NCI-H146 treated with DMSO at 0.1 percent for 48 hours (cell line): ENCODE measurements at regions not wholly inside any gene's neighbourhood (a gene's known extent, or its start where the extent isn't known, plus 50 kb on each side); places are given as distances from the start of the nearest gene placed in this dataset.
"Not testable (repeated sequence)": the region's sequence is repeated elsewhere in the genome, so short reads cannot be mapped to it uniquely, and the experiment has no call there.

Source experiments
- DNase-seq: peaks from one replicate; lab custom pipeline; 2025; ENCODE audit not compliant: unreplicated experiment; lab: John Stamatoyannopoulos, UW

DNA sequence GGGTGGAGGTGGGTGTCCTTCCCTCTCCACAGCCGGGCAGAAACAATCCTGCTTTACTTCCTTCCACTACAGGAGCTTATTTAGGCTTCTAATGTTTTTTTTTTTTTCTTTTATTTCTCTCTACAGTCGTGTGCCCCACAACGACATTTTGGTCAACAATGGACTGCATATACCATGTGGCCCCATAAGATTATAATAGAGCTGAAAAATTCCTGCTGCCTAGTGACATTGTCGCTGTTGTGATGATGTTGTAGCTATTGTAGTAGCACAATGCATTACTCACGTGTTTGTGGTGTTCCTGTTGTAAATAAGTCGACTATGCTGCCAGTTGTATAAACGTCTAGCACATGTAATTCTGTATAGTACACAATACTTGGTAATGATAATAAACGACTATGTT, 153.7 kb downstream of the IL20RB start:
- no peak for DNase-seq

DNA sequence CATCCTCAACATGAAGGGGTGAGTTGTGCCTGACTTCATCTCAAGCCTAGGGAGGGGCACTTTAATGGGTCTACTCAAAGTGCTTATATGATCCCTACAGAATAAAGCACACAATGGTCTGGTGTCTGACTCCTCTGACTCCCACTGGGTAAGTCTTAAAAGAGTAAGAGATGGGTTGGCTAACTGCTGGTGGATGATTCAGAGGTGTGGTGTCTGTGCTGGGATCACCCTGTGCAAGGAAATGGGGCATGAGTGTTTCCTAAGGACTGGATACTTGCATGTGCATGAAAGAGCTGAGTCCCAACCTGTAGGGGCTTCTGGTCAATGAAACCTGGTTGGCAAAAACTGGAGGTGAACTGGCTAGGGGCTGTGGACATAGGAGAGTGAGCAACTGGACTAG, 158.8 kb downstream of the IL20RB start:
- no peak for DNase-seq

DNA sequence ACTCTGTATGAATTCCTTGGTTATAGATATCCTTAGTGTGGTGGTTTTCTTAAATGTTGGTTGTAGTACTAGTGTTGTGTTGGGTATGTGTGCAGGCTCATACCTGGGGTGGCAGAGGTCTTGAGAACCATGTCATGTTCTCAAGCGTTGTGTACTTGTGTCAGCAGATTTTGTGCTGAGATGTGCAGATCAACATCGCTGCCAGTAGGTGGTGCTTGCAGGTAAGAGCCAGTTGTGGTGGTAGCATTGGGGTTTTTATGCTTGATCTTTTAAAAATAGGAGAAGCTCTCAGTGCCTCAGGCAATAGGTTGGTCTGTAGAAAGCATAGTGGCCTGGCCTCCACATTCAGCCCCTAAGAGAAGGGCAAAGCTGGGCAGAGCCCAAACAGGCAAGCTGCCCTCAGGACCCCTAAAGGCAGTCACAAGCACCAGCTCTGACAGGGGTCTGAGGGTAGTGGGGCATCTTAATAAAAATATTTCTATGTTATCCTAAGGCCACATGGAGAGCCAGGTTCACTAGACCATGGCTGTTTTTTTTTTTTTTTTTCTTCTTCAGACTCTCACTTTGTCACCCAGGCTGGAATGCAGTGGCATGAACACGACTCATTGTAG, 164.0 kb downstream of the IL20RB start:
- DNase-seq = no peak

DNA sequence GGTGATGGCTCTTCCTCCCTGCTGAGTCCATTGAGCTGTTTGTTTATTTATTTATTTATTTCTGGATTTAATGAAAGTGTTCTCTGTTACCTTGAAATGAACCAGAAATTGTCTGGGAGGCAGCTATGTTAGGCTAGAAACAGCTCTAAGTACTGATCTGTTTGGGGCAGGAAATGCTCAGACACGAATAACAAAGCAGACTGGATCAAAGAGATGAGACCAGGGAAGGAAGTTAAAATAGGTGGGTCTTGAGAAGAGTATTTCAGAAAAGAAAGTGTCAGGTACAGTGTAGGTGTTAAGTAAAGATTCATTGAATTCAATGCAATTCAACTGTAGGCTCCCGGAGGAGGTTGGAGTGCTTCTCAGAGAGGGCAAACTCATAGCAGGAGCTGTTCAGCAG, 173.3 kb downstream of the IL20RB start:
- DNase-seq = no peak

DNA sequence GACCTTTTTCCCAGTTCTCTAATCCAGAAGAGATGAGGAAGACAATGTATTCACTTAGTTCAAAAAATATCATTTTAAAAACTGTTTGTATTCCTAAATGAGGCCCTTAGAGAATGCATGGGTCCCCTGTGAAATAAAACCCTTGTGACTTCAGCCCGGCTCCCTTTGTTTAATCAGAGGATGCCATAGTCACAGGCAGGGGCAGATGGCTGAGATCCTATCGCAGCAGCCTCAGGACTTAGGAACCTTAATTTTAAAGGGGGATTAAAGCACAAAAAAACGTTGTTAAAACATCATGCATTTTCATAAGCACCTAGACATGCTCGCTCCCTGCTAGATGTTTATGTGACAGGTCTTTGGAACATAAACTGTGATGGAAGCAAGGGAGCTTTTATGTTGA, 176.6 kb downstream of the IL20RB start:
- DNase-seq = no peak

DNA sequence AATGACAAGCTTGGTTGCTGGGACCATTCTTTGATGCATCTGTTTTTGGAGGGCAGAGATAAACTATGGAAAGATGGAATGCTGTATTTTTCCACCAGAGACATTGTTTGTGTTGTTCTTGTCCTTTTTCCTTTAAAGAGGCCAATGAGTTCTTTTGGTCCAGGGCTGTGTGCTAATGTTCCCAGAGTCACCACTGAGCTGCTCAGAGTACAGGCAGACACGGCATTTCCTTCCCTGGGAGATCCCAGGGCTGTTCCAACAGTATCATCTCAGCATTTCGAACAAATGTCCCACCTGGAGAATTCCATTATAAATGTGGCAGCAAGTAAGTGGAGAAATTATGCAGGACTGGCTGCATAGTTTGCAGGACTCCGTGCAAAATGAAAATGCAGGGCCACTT, 190.6 kb downstream of the IL20RB start:
- DNase-seq = no peak

DNA sequence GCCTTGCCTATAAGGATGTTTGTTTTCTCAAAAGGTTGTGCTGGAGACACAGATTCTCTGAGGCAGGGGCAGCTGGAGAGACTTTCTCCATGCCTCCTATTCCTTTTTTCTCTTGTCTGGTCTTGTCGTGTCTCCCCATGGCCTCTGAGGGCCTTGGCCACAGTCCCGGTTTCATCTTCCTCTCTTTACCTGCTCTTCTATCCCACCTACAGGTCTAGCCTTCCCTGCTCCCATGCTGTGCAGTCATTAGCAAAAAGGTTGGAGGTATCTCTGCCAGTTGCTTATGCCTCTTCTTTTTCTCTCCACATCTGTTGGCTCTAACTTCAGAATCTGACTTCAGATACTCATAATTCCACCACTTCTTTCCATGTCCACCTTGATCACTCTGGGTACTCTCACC, 191.1 kb downstream of the IL20RB start:
- no peak for DNase-seq

DNA sequence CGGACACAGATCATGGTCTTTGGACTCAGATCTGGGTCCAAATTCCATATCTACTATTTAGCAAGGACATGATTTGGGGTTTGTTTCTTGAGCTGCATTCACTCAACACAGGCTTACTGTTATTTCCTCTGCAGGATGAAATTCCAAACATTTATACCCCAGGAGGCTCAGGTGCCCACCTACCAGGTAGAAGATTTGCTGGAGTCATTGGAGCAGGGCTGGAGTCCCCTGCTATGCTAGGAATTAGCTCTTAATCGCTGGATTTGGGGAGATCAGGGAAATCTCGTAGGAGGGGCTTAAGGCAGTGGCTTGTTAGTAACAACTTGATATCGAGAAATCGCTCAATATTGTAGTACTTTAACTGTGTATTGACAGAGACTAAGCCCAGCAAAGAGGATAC, 193.0 kb downstream of the IL20RB start:
- no peak for DNase-seq

DNA sequence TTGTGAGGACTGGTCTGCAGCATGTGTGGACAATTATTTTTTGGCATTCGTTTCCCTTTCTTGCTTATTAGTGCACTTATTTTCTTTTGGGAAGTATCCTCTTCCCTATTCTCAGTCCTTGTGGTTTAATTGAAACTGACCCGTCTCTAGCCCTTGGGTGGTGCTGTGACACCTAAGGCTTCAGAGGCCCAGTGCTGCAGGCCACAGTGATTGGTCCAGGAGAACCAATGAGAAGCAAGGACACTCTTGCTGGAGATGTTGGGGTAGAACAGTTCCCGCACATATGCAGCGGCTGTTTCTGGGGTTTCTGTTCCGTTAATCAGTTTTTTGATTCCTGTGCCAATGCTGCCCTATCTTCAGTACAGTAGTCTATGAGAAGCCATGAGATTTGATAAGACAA, 195.3 kb downstream of the IL20RB start:
- DNase-seq = not testable (repeated sequence)

DNA sequence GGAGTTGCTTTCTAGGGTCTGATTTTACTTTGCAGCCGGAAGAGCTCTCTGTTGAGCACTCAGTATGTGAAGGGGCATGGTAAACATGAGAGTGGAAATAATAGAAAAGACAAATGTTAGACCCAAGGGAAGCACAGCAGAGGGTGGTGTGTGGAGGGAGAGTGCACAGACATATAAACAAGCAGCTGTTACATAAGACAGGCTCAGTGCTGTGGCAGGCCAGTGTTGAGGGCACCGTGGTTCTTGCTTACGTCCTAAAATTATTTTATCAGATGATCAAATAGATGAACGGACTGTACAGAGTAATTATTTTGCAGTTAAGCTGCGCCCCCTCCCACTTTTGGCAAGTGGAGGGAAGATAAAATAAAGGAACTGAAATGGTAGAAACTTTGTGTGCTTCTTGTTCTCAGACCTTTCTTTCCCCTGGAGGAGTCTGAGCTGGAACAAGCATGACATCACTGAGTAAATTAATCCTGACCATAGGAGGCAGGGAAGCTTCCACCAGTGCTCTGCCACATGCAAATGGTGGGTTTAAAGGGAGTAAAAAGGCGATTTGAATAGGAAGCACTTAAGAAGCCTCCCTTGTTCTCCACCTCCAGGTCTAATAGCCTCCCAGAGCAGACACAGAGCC, 205.6 kb downstream of the IL20RB start:
- DNase-seq = no peak

DNA sequence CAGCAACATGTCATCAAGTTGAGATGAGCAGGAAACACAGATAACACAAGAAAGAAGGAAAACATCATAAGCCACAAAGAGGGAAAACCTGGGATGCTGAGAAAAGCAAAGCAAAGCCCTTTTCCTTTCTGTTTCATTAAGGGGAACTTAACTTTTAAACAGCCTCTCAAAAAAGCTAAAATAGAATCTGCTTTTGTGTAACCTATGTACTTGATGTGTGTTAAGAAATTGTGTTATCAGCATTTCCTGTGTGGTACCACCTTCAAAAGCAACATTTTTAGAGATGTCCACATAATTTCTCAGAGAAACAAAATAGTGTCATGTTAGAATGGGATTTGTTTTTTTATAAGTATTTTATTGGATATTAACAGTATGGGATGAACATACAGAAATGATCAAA, 206.2 kb downstream of the IL20RB start:
- no peak for DNase-seq

DNA sequence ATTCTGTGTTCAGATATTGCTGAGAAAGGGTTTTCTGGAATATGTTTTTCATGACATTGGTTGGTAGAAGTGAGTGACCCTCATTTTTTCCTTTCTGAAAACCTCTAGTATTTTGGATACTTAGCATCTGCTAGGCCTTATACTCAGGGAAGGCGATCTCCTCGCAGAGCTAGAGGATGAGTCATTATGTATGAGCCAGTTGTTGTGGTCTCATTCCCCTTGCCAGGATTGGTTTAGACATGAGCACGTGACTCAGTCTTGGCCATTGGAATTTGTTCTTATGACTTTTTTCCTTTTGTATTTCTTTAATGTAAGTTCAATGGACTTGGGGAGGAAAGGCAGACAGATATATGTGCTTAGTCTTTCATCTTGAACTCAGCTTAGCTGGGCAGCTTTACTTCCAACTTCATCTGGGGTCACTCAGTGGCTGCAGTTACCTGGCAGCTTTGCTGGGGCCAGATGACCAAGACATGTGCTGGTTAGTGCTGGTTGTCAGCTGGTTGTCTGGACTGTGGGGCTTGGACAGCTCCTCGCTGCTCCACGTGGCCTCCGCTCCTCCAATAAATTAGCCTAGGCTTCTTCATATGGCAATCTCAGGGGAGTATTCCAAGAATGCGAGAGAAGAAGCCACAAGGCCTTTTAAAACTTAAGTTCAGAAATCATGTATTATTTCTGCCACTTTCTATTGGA, 207.5 kb downstream of the IL20RB start:
- DNase-seq = no peak

DNA sequence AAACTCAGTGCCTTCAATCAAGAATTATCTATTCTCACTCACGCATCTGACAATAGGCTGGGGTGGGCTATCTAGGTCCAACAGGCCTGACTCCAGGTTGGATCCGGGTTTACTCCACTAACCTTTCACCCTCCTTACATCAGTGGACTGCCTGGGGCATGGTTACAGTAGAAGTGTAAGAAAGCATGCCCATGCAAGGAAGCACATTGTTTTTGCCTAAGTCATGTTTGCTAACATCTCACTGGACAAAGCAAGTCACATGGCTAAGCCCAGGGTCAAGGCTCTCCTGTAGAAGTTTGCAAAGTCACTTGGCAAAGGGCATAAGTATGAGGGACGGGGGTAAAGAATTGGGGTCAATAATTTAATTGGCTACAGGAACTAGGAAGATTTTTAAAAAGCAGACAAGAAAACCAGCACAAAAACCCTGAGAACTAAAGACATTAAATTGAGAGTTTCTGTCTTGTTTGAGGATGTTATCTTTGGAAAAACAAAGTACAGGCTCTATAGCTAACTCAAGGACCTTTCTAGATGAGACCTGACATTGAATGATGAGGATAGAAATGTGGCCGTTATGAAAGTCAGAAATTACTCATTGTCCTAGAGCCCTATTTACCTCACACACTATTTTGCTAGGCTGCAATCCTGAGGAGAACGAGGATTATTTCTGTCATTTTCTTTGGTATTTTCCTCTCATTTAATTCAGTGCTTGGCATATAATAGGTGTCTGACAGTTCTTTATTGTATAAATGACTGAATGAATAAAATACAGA, 214.2 kb downstream of the IL20RB start:
- DNase-seq = no peak

DNA sequence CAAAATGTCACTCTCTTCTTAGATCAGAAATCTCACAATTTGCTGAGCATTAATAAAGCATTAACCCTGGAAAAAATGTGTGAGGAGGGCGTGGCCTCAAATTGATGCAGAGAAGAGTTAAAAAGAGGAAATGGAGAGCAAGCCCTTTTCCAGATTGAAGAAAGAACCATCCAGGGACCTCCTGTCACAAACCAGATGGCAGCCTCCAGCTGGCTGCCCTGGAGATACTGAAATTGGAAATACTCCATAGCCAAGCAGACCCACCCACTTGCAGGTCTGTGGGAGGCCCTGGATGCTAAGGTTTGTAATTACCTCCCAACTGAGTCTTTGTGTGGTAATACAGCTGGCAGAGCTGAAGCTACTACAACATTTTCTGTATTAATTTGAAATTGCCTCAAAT, 214.9 kb downstream of the IL20RB start:
- no peak for DNase-seq

DNA sequence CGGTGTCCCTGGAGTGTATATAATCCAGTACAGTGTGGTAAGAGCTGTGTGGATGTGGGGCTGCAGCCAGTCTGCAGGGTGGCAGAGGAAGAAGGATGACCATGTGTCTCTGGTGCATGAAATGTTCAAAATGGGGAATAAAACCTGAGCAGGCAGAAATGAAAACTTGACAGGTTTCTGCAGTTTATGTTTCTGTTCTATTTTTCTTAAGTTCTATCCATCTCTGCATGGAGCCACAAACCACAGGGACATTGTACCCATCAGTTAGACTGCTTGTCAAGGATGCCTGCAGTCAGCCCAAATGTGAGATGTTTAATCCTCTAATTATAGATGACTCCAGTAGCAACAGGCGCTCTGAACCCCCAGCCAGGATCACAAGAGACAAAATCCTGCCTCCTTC, 216.7 kb downstream of the IL20RB start:
- DNase-seq = no peak

DNA sequence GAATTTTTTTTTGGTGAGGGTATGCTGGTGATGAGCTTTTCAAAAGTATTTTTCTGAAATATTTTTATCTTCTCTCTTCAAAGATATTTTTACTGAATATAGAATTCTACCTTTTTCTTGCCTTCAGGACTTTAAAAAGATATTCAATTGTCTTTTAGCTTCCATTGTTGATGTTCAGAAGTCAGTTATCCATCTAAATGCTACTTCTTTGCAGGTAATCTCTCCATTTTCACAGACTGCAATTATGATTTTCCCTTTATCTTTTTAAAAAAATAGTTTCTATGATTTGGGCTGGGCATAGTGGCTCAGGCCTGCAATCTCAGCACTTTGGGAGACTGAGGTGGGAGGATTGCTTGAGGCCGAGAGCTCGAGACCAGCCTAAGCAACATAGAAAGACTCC, 222.4 kb downstream of the IL20RB start:
- DNase-seq = no peak

DNA sequence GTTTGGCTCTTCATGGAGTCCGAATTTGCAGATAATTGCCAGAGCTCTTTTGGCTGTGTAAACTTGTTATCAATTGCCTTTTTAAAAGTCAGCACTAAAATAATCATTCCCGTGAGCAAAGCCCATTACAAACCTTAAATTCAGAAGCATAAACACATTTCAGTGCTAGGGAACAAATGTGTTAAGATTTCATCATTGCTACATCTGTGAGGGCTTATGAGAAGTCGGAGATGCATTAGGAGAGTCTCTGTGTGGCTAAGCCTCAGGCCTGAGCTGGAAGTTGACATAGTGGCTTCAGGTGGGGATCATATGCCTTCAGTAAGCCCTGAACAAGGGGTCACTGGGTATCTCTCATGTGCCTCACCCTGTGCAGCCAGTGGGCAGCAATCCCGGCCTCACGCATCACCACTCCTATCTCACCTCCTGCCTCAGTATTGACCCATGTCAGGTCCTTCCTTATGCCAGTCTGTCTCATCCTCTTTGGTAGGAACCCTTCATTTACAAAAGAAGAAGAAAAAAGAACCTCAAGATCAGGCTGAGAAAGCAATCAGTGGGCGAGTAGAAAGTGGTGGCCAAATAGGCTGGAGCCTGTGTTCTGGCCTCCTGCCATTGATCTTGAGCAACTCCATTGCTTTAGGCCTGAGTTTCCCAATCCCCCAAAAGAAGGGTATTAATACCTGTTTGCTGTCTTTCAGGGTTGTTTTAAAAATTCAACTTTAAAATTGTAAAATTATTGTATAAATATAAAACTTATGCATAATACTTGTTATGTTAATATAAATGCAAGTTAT, 233.5 kb downstream of the IL20RB start:
- DNase-seq = no peak

DNA sequence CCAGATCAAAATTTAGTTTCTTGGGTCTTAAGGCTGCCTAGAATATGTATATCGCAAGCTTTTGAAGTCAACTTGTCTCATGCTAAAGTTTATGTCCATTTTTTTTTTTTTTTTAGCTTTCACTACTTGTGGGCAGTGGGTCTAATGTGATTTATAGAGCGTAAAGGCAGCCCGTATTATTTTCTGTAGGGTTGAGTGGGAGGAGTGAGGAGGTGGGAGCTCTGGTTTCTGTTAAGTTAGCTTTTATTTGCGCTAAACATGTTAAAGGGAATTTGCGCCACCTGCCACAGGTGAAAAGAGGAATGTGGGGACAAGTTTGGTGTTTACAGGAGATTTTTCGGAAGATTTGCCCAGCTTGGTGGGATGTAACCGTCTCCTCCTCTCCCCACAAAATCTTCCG, 234.2 kb downstream of the IL20RB start:
- DNase-seq = no peak

DNA sequence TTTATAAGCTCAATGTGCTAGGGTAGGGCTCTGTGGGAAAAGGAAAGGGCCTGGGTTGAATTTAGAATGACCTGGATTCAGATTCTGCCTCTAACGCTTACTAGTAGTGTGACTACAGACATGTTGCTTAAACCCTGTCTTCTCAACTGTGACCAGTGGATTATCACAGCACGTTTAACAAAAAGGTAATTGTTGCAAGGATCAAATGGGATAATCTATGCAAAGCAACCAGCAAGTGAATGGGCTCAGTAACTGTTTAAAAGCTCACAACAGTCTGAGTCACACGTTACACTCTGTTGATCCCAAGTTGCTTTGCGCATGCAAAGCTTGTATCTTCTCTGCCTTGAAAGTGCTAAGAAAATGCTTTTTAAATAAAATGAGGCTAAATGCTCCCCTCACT, 236.5 kb downstream of the IL20RB start:
- no peak for DNase-seq

DNA sequence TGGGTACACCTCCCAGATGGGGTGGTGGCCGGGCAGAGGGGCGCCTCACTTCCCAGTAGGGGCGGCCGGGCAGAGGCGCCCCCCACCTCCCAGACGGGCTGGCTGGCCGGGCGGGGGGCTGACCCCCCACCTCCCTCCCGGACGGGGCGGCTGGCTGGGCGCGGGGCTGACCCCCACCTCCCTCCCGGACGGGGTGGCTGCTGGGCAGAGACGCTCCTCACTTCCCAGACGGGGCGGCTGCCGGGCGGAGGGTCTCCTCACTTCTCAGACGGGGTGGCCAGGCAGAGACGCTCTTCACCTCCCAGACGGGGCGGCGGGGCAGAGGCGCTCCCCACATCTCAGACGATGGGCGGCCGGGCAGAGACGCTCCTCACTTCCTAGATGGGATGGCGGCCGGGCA, 240.6 kb downstream of the IL20RB start:
- not testable (repeated sequence) for DNase-seq

DNA sequence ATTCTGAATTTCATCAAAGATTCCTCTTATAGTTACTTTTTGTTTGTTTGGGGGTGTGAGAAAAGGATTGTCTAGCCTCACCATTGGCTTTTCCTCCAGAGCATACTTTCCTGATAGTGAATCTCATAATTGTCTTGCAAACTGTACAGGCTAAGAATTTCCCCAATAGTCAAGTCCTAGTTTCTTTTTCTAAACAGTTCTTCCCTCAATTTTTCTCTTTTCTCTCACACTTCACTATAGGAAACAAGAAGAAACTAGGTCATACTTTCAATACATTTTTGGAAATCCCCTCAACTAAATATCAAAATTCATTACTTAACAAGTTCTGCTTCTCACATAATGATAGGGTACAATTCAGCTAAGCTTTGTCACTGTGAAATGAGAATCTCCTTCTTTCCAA, 241.9 kb downstream of the IL20RB start:
- DNase-seq = no peak
